GM18508 (cell line): ENCODE measurements at regions not wholly inside any gene's neighbourhood (a gene's known extent, or its start where the extent isn't known, plus 50 kb on each side); places are given as distances from the start of the nearest gene placed in this dataset.
"Not testable (repeated sequence)": the region's sequence is repeated elsewhere in the genome, so short reads cannot be mapped to it uniquely, and the experiment has no call there.

Experiments used
- ATAC-seq: cut with Tn5 transposase; IDR thresholded peaks from one replicate; pipeline ENCODE4 v1.9.1; 2021; ENCODE audit warnings: moderate number of reproducible peaks; ENCODE audit not compliant: insufficient read depth, unreplicated experiment

DNA sequence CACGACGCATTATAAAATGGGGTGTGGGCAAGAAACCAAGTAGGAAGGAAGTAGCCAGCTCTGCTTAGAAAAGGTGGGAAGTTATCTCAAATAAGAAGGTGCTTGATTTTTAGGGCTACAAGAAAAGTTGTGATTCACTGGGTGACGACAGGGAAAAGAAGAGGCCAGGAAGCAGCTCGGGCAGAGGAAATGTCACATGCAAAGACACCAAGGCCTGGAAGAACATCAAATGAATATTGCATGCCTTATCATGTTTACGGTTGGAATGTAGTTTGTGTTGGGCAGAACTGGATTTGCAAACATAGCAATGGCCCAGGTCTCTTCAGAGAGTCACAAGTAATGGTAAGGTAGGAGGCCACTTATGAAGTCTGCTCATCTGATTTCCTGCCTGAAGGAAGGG, 610.6 kb downstream of the IRS1 start:
- ATAC-seq = no peak

DNA sequence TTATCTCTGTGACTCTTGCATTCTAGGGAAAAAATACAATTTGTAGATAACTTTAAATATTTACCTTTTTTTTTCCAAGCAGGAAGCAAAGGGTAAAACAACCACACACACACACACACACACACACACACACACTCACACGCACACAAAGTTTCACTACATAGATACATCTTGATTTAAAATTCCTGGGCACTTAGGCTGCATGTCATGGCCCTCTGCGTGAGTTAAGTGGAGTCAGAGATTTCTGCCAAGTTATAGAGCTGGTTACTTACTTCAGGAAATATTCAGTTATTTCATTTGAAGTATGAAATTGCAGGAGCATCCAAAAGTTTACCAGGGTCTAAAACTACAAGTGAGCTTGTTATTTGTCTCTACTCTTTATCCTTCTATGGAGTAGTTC, 612.0 kb downstream of the IRS1 start:
- ATAC-seq = no peak

DNA sequence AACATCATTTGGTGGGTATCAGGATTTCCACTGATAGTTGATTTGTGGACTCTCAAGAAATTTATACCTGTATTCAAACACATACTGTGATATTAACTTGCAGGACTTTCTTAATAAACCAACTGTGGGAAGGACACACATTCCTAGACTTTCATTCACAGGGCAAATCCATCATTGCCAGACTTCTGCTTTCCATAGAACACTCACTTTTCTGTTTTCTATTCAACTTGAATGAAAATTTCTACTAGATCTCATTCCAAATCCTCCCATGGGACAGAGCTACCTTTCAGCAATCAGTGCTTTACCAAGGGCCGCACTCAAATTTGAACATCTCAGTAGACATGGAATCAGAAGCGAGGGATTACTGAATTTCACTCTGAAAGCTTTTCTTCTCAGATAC, 612.5 kb downstream of the IRS1 start:
- no peak for ATAC-seq

- no peak for ATAC-seq
These were observed 613.9 kb downstream of the IRS1 start for GRCh38 chr2:226185616-226186211.

GRCh38 chr2:226184940-226185615, 614.5 kb downstream of the IRS1 start:
- no peak for ATAC-seq

DNA sequence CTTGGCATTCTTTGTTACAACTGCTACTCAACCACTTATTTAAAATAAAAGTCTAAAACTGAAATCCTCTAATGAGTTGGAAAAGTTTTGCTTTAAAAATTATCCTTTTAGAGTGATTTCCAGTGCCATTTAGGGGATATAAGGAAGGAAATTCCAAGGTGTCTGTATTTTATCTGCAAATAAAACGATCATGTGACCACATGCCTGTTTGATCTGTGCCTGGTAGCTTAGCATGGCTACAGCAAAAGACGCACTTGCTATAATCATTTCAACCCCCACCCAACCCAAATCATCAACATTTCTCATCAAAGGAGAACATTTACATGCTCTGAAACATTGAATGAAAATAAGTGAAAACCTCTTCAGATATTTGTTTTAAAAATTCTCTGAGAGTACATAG, 615.1 kb downstream of the IRS1 start:
- no peak for ATAC-seq

- ATAC-seq = no peak
These were observed 616.1 kb downstream of the IRS1 start for GRCh38 chr2:226183550-226183949.

- no peak for ATAC-seq
These were observed 616.6 kb downstream of the IRS1 start for GRCh38 chr2:226183033-226183432.

GRCh38 chr2:226181909-226182308, 617.7 kb downstream of the IRS1 start:
- no peak for ATAC-seq

- no peak for ATAC-seq
These were observed 619.2 kb downstream of the IRS1 start for GRCh38 chr2:226180281-226180884.

DNA sequence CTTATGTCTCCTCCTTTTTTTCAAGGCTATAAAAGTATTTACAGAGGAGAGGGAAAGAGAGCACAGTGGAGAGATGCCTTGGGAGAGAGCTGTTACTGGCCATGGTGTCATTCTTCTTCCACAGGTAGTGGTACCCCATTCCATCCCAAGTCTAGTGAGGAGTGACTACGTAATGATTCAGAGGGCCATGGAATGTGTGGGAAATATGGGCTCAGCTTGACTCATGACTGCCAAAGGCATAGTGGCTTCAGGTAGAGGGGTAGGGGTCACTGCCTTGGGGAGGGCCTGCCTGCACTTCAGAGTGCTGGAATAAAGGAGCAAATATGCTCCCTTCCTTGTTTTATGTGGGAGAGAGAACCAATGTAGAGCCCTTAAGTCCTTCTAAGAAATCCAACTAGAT, 620.6 kb downstream of the IRS1 start:
- ATAC-seq = no peak

- no peak for ATAC-seq
These were observed 623.2 kb downstream of the IRS1 start for GRCh38 chr2:226176283-226176984.

DNA sequence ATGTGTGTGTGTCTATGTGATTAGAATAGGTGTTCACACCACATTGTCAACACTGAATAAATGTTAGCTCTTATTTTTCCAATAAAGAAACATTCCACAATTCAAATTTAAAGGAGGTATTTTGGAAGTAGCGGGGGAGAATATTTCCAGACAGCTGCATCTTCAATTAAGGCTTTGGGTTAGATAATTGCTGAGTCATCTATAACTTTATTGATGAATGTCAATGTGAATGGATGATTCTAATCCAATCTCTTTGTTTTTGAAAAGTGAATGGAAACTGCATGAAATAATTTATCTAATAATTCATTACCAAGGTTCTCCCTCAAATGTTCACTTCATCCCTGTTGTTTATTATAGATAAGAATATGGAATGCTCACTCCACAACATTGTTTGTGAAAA, 625.2 kb downstream of the IRS1 start:
- ATAC-seq = no peak

GRCh38 chr2:226172939-226173338, 626.7 kb downstream of the IRS1 start:
- no peak for ATAC-seq

DNA sequence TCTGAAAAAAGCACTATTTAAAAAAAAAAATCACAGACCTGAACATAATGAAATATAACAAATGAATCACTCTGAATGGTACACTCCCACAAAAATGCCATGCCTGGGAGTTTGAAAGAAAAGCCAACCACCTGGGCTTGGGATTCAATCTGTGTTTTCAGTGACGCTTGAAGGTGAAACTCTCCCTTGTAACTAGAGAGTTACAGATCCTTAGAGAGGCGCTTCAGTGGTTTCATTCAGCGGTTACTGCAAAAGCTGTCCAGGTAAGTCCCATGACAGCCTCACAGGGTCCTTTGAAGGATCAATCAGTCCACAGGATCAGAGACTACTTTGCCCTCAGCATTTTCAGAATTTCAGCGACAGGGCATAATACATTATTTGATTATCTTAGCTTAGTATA, 627.3 kb downstream of the IRS1 start:
- no peak for ATAC-seq

- ATAC-seq = no peak
These were observed 629.7 kb downstream of the IRS1 start for GRCh38 chr2:226169751-226170581.

GRCh38 chr2:226168496-226169160, 631.0 kb downstream of the IRS1 start:
- no peak for ATAC-seq

- ATAC-seq = no peak
These were observed 635.1 kb downstream of the IRS1 start for GRCh38 chr2:226164512-226164911.

DNA sequence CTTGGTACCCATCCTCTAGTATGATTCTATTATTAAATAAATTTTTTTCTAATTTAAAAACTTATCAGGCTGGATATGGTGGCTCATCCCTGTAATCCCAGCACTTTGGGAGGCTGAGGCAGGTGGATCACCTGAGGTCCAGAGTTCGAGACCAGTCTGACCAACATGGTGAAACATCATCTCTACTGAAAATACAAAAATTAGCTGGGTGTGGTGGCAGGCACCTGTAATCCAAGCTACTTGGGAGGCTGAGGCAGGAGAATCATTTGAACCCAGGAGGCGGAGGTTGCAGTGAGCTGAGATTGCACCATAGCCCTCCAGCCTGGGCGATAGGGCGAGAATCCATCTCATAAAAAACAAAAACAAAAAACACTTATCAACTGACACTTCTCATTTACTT, 639.0 kb downstream of the IRS1 start:
- ATAC-seq = not testable (repeated sequence)

DNA sequence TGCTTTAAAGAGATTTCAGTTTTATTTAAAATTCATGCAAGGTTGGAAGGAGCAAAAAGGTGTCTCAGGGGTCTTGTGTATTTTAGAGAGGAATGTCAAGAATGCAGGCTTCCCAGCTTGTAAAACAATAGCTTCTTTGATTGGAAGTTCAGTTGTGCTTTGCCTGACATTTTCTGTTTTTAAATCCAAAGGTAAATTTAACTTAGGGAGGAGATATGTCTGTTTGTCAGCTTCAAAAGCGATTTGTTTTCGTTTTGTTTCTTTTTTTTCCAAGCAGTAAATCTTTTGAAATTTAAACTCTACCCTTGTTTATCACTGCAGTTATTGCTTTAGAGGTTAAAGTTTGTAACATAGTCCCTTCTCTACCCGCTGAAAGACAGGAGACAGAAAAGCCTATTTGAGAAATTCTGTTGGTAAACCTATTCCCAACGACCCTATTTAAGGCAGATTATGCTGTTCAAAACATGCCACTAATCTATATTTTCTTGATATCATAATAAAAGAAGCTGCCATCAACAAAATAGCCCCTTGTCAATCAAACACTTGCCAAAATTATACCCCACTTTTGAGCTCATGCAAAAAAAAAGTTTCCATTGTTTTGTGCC, 639.6 kb downstream of the IRS1 start:
- no peak for ATAC-seq
